GM21619 (cell line): ENCODE measurements at regions not wholly inside any gene's neighbourhood (a gene's known extent, or its start where the extent isn't known, plus 50 kb on each side); places are given as distances from the start of the nearest gene placed in this dataset.
"Not testable (repeated sequence)": the region's sequence is repeated elsewhere in the genome, so short reads cannot be mapped to it uniquely, and the experiment has no call there.

Experiments used
- ATAC-seq: cut with Tn5 transposase; IDR thresholded peaks from one replicate; pipeline ENCODE4 v1.9.1; 2021; ENCODE audit not compliant: unreplicated experiment

GRCh38 chr2:228599781-228600180 is 418.3 kb upstream of the SPHKAP start:
- ATAC-seq: no peak

GRCh38 chr2:228599297-228599696 is 417.8 kb upstream of the SPHKAP start:
- ATAC-seq: no peak

DNA sequence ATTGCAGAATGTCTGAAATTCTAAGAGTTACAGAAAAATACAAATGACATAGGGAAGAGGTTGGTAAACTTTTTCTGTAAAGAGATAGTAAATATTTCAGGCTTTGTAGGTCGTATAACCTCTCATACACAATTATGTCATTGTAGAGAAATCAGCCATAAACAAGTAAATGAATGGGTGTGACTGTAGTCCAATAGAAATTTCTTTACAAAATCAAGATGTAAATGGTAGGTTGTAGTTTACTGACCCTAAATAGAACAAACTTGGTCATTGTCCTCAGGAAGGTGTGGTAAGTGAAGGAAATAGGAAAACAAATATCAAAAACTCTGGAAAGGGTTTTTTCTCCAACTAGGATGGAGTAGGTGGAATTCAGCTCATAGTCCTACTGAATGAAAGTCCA is 415.5 kb upstream of the SPHKAP start:
- no peak for ATAC-seq

DNA sequence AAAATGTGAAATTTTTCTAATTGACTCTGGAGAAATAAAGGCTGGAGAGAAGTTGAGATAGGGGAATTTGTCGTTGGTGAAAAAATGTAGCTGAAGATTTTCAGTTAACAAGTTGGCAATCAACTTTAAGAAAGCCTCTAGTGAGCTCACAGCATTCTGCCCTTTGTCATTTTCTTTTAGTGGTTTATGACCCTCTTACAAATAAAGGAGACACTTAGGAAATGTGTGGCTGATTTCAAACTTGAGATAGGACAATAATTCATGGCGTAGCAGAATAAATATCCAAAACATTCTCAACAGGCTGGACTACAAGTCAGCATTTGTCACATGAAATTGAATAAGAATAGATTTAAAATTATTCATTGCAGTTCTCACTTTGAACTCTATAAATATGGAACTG is 412.5 kb upstream of the SPHKAP start:
- no peak for ATAC-seq

- no peak for ATAC-seq
These were observed 411.4 kb upstream of the SPHKAP start for GRCh38 chr2:228592925-228593324.

GRCh38 chr2:228590681-228591080 is 409.2 kb upstream of the SPHKAP start:
- peak; percentile 79 for ATAC-seq

- ATAC-seq: no peak
These were observed 407.6 kb upstream of the SPHKAP start for GRCh38 chr2:228589115-228589514.

DNA sequence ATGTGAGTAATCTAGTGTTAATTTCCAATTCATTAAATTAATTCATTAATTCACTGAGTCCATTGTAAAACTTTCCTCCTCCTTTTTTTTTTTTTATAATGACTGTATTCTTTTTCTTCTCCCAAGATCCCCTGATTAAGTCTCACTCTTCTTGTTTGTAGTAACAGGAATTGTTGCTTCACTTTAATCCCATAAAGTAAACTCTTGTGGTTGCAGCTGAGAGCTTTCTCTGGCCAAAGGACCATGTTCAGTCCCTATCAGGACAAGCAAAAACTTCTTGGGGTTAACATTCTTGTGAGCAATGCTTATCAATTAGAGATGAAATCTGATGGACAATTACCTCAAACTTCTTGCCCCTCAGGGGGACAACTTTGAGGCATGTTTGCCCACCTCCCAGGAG is 400.2 kb upstream of the SPHKAP start:
- ATAC-seq: no peak

DNA sequence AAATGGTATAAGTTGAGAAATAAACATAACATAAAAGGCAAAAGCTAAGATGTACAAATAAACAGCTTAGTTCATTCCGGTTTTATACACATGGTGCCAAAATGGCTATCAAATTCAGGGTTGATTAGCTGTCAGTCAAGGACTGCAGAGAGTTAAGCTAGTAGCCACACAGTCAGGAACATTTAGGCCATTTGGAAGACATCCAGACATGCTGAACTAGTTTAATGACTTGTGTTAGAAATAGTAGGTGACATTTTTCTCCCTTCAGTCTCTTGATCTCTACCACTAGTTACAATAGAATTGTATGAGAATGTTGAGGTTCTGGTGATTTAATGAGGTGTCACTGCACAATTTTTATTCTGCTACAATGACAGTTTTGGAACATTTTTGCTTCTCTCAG is 394.4 kb upstream of the SPHKAP start:
- ATAC-seq: no peak

DNA sequence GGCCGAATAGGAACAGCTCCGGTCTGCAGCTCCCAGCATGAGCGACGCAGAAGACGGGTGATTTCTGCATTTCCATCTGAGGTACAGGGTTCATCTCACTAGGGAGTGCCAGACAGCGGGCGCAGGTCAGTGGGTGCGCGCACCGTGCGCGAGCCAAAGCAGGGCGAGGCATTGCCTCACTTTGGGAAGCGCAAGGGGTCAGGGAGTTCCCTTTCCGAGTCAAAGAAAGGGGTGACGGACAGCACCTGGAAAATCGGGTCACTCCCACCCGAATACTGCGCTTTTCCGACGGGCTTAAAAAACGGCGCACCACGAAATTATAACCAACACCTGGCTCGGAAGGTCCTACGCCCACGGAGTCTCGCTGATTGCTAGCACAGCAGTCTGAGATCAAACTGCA is 386.8 kb upstream of the SPHKAP start:
- ATAC-seq: not testable (repeated sequence)

- no peak for ATAC-seq
These were observed 380.3 kb upstream of the SPHKAP start for GRCh38 chr2:228561816-228562215.

- no peak for ATAC-seq
These were observed 378.4 kb upstream of the SPHKAP start for GRCh38 chr2:228559774-228560415.

- ATAC-seq: no peak
These were observed 375.2 kb upstream of the SPHKAP start for GRCh38 chr2:228556717-228557116.

DNA sequence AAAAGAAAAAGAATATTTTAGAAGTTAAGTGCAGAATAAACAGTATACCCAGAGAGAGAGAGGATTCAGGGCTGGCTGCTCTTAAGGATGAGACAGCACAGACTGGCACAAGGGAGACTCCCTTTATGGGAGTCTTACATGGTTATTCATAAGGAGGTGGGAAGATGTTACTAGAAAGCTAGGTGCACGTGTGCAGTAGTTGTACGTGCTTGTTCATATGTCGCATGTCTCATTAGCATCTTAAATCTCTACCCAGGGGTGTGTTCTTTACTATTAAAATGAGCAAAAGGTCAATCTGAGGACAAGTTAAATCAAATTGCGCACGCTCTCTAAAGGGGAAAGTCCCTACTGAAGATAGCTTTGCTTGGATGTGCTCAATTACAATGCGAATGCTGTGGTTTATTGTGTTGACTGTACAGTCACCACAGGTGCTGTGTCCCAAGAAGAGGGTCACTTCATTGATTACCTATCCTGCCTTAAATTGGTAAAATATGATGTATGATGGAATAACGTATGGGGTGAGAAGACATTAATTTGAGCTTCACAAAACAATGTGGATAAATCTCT is 368.0 kb upstream of the SPHKAP start:
- no peak for ATAC-seq

DNA sequence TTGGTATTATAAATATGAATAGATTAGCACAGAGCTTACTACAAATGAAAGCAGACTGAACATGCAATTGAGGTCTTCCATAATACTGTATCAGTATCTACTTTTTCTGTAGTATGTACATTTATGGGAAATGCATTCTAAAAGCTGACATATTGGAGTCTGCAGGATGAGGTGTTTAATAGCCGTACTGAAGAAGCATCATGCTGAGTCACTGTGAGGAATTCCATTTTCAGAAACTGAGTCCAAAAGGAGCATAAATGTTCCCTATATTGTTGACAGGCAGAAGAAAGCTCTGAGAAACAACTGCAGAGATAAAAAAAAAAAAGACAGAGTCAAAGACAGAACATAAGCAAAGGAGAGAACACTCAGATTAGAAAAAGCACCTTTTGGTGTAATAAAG is 366.7 kb upstream of the SPHKAP start:
- ATAC-seq: no peak

DNA sequence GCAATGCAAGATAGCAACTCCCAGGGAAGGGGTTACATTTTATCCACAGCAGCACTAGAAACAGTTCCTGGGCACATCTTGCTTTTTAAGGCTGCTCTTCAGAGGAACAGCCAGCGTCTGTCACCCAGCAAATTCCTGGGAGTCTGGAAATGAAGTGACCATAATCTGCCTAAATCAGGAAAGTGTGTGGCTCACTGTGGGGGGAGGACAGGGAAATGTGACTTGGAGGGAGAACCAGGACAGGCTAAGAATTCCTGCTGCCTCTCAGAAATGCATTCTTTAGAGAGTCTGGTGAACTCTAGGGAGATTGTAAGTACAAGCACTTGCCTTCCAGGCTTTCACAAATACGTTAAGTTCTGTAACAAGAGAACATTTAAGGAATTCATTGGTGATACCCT is 364.3 kb upstream of the SPHKAP start:
- ATAC-seq: no peak

DNA sequence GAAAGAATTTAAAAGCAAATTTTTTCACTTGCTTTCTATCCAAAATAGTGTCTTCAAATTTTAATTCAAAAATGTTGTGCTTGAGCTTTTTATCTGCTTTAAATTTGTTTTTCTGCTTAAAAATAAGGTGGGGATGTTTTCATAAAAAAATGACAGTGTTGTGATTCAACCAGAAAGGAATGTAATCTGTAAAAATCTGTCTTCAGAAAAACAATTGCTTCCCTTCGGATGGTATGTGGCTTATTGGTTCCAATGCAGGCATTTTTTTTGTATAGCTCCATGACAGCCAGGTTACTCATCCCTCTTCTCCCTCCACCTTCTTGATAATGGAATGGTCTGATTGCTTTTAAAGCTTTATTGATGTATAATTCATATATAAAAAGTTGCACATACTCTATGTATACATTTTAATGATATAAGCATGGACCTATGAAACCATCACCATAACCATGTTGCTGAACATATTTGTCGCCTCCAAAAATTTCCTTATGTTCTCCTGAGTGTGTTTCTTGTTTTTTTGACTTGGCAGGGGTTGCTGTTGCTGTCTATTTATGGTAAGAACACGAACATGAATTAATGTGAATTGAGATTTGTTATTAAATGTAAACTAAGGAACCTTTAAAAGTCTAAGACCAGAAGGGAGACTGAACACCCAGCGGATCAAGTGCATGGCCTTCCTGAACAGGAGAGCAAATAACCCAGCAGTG is 363.7 kb upstream of the SPHKAP start:
- no peak for ATAC-seq

- no peak for ATAC-seq
These were observed 361.6 kb upstream of the SPHKAP start for GRCh38 chr2:228543117-228543516.

DNA sequence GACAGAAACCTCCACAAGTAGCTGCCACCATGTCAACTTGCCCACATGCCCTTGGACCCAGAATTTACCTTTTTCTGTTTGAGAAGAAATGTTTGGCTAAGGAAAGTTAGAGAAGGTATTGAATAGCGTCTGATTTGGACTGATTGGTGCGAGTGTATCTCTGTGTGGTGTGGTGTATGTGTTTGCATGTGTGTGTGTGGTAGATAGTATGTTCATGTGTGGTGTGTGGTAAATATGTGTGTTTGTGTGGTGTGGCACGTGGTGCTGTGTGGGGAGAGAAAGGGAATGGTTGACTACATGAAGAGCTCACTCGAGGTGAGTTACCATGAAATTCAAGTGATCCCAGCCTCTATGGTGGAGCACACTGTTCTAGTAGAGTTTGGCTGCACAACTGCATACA is 360.8 kb upstream of the SPHKAP start:
- no peak for ATAC-seq

GRCh38 chr2:228541789-228542188 is 360.3 kb upstream of the SPHKAP start:
- no peak for ATAC-seq

GRCh38 chr2:228540976-228541375 is 359.5 kb upstream of the SPHKAP start:
- no peak for ATAC-seq

GRCh38 chr2:228535396-228535795 is 353.9 kb upstream of the SPHKAP start:
- ATAC-seq: no peak

- no peak for ATAC-seq
These were observed 351.7 kb upstream of the SPHKAP start for GRCh38 chr2:228533156-228533555.
